Activated T-helper 9 cell treated with anti-CD3 and anti-CD28 coated beads, Interleukin-2, amount 50 U/mL, for 16 hours (primary cell): ENCODE measurements at regions not wholly inside any gene's neighbourhood (a gene's known extent, or its start where the extent isn't known, plus 50 kb on each side); places are given as distances from the start of the nearest gene placed in this dataset.

Experiments
- DNase-seq: peaks from one replicate; pipeline ENCODE4 v3.0.0-alpha.2; 2020; ENCODE audit warnings: low read depth

- DNase-seq = no peak
Observed at GRCh38 chr18:57915865-57916582, 112.9 kb upstream of the ATP8B1 start.

DNA sequence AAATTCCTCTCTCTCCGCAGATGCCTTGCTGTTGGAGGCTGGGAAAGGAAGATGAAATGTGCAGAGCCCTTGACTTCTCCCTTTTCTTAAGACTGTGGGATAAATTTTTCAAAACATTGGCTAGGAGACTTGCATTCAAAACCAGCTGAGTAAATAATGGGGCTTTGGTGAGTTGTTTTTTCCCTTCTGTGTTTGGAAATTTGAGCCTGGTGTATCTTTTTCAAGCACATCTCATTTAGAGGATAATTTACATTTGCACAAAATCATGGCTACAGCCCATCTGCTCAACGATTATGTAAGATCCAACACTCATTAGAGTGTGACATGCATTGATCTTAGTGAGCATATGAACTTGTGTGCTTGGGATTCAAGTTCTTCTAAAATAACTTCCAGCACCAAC is 112.1 kb upstream of the ATP8B1 start:
- DNase-seq = no peak

DNA sequence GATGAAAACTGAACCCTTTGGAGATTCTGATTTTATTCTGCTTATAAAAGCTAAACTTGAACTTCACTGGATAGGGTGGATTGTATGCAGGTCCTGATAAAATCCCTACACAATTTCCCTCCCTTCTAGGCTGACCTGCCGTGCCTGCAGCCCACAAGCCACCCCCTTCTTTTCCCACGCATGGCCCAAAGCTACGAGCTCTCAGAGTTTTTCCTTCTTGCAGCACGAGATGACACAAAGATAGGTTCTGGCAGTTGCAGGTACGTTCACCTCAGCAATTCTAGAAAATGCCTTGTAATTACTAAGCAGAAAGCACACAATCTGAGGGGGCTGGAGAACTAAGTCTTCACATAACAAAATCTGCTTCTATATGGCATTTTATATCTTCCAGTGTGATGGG is 110.6 kb upstream of the ATP8B1 start:
- DNase-seq = no peak

GRCh38 chr18:57910817-57911216 is 107.7 kb upstream of the ATP8B1 start:
- no peak for DNase-seq

- DNase-seq = no peak
Observed at GRCh38 chr18:57910134-57910533, 107.0 kb upstream of the ATP8B1 start.

DNA sequence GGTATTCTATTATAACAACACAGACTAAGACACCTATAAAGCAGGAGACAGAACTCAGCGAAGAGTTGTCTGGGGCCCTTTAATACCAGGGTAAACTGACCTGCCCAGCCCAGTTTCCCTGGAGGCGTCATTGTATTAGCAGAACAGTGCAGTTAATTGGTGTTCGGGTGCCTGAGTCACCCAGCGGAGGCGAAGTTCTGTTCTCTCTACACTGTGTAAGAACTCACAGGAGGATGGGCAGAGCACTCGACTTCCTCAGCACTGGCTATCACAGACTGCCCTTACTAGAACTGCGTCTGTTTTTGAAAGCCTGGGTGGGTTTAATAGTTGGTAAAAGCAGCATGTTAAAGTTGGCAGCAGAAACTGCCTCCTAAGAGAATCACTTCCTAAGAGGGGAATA is 106.5 kb upstream of the ATP8B1 start:
- DNase-seq = no peak

GRCh38 chr18:57908092-57908491 is 105.0 kb upstream of the ATP8B1 start:
- no peak for DNase-seq

DNA sequence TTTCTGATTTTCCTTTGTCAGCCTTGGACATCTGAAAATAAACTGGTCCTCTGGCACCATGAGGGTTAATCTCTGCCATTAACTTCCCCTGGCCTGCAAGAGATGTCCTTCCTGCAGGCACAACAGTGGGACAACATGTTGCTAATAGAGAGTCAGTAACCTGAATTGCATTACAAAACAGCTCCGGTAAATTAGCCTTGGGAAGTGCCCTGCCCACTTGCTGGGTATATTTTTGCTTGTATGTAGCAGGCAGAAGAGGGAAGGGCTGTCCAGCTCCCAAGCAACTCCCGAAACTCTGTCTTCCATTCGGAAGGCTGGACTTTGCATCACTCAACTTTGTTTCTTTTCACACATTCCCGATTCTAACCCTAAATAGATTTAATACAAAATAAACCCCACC is 104.4 kb upstream of the ATP8B1 start:
- no peak for DNase-seq

- no peak for DNase-seq
Observed at GRCh38 chr18:57906852-57907251, 103.7 kb upstream of the ATP8B1 start.

DNA sequence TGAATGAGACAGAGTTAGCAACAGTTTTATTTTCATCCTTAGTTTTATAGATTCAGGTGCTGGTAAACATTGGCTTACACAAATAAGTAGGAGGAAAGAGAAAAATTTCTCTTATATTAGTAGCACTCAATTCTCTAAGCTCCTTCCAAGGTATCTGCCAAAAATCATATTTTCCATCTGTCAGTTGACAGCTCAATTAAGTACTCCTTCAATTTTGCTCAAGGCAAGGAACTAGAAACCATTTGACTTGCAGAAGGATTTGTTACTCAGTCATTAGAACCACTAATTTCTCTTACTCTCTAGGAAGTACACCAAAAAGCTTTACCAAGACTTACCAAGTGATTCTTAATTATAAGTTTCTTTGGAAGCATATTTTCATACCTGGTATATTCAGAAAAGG is 101.4 kb upstream of the ATP8B1 start:
- no peak for DNase-seq

DNA sequence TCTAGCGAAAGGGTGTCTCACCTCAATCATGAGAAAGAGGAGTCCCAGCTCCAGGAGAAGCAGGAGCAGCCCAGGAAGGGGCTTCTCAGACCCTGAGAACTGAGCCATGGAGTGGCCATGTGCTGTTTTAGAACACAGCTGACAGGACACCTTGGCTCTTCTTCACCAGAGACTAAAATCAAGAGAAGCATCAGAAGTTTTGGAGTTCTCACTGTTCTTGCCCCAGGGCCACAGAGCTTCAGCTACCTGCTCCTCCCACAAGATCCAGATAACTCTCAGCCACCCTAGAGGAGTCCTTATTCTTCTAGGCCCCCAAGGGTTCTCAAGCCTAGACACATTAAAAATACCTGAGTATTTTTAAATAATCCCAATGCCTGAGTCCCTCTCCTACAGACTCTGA is 99.6 kb upstream of the ATP8B1 start:
- no peak for DNase-seq

DNA sequence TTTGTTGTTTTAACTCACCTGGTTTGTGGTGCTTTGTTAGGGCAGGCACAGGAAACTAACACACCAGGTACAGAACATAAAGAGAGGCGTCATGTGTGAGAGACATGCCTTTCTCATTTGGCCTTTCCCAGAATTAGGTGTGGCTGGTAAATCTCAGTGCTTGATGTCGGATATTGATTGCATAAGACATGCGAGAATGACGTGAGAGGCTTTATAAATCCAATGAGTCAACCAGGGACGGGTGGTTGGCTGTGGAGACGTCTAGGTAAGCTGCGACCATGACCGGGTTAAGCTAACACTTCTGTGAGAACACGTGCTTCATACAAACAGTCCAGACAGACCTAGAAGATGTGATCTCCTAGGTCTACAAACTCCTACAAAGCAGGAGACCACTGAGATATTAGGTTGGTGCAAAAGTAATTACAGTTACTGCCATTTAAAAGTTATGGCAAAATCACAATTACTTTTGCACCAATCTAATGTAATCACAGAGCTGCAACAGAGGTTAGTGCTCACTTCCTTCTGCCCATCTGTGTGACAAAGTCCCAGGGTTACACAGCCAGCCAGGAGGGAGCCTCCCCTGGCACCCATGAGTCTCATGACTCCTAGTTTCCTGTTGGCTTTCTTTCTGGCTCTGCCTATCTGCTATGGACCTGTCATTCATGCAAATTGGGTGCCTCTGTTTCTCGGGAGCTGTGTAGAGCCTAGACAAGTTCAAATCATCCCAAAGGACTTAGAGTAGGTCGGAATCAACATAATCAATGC is 98.9 kb upstream of the ATP8B1 start:
- no peak for DNase-seq

DNA sequence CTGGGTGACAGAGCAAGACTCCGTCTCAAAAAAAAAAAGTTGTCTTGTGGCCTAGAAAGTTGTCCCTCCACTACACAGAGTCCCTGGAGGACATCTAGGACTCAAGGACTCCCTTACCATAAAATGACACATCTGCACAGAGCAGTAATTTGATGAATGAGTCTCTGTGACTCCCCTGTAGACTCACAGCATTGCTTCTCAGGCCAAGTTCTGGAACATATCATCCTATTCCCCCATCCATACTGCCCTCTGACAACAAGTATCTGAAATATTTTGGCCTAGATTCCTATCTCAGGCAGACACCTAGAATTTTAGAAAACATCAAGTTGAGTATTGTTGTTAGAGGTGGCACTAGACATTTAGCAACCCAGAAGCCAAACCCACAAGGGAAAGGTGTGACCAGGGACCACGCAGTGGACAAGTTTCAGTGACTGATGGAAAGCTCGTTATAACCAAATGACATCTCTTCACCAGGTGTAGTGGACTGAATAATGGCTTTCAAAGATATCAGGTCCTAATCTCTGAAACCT is 97.9 kb upstream of the ATP8B1 start:
- no peak for DNase-seq

DNA sequence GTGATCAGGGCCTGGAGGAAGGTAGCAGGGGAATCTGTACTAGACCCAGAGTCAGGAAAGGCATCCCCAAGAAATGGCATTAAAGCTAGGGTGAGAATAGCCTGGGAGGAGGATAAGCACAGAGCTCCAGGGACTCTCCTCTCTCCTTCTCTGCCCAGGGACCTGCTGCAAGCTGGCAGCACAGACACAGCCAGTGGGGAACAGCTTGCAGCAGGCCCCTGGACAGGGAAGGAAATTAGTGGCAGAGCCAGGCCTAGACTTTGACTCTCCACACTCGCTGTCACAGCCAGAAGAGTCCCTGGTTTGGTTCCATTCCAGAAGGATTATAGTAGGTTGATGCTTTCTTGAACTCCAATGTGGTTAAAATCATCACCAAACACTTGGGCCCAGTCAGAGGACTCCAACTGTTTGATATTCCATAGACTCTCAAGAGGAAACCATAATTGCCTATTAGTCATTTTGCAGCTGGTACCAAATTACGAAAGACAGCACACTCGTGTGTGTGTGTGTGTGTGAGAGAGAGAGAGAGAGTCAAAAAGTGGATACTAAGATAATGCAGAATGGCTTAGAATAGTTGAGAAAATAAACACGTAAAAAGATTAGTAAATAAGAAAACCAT is 95.5 kb upstream of the ATP8B1 start:
- DNase-seq = no peak

DNA sequence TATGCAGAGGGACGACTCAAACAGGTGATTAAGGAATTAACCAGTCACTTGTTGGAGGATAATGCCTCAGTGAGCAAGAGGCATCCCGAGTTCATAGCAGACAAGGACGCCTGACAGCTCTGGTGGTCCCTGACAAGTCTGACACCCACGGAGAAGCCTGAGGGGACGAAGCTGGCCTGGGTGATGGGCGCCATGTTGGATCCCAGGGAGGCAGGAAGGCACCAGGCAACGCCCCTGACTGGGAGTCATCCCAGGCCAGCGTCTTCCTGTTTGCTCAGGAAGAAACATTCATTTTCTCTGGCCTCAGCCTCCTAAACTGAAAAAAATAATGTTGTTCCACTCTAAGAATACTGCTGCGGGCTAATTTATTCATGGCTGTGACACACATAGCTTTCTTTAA is 92.1 kb upstream of the ATP8B1 start:
- no peak for DNase-seq

DNA sequence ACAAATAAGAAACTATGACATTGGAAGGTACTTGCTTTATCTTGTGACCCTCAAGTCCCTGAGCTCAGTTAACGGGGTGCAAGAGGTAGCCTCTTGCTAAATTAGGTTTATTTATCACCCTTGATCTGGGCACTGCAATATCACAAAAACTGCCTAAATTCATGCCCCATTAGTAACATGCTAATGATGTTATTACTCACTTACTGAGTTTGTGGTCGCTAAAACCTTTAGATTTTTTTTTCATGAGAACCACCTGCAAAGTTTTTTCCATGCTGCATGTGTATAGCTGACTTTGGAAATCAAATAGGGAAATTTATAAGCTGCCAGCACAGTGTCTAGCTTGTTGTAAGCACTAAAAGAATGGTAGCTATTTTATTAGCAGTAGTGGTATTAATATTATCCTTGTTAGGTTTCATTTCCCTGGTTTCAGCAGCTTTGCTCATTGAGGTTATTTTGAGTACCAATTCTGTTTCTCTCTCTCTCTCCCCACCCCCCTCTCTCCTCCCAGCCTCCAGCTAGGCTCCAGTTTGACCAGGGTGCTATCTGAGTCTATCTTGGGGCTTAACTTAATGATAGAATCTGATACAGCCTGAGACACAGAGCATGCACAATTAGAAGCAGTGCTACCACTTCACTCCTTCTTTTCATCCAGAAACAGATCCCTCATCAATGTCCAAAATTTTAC is 88.7 kb upstream of the ATP8B1 start:
- DNase-seq = no peak

- DNase-seq = no peak
Observed at GRCh38 chr18:57890266-57890665, 87.2 kb upstream of the ATP8B1 start.

DNA sequence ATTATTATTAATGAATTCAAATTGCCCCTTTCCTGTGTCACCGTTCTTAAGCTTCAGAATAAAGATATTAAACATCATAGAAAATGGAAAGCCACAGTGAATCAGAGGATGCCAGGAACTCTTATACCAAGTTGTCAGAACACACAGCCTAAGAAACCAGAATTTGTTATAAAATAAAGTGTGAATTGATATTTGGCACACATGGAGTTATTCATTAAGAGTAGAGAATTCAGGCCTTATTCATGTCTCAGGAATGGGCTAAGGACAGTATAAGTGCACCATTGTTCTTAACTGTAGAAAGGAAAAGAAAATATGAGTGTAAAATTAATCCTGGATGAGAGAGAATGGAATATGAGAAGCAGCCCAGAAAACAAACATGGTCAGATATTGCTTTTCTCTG is 86.7 kb upstream of the ATP8B1 start:
- no peak for DNase-seq

DNA sequence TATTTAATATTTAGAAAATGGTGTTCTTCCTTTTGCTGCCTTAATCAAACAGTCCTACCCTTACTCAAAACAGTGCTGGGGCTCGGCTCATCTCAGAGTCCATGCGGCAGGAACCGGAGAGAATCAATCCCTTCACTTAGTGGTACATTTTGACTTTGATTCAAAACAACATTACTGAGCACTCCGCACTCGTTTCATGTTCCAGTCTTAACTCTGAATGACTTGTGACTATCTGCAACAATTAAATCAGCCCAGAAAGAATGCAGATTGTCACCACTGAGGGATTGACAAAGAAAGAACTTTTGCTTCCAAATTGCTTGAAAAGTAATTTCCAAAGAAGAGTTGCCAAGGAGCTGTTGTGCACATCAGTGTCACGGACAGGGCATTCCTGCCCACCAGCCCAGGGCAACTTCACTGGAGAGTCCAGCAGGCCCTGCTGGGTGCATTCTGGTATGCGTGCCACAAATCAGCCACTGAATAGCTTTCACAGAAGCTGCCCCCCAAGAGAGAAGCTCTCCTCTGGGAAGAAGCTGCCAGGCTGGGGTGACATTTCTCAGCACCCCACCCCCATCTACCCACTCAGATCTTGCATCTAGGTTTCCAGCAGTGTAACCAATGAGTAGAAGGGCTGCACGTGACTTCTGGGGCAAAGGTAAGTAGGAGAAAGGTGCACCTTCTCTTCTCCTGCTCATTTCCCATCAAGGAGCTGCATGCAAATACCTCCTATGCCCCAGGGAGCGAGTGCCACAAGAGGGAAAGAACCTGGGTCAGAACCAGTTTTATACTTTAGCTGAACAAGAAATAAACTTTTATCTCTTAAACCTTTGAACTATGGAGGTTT is 84.6 kb upstream of the ATP8B1 start:
- no peak for DNase-seq

- no peak for DNase-seq
Observed at GRCh38 chr18:57885931-57886330, 82.8 kb upstream of the ATP8B1 start.

DNA sequence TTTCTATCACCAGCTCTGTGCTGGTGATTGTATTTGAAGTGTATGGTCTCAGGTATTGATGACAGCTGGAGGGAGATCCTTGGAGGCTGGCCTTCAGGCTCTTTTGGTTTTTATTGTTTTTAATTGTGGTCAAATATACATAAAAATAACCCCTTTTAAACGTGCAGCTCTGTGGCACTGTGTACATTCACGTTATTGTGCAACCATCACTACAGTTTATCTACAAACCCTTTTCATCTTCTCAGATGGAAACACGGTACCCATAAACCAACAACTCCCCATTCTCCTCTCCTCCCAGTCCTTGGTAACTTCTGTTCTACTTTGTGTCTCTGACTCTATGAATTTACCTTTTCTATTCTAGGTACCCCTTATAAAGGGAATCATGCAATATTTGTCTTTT is 79.3 kb upstream of the ATP8B1 start:
- DNase-seq = no peak
